GM12874 (cell line): ENCODE measurements at regions not wholly inside any gene's neighbourhood (a gene's known extent, or its start where the extent isn't known, plus 50 kb on each side); places are given as distances from the start of the nearest gene placed in this dataset.

Experiments
- TF ChIP-seq, protein P1 (sequence below): IDR thresholded peaks from 2 replicates; pipeline ENCODE4 v1.5.1; 2011; ENCODE audit warnings: low read depth, mild to moderate bottlenecking, control low read depth, low read length, moderate library complexity; ENCODE audit not compliant: insufficient read depth

DNA sequence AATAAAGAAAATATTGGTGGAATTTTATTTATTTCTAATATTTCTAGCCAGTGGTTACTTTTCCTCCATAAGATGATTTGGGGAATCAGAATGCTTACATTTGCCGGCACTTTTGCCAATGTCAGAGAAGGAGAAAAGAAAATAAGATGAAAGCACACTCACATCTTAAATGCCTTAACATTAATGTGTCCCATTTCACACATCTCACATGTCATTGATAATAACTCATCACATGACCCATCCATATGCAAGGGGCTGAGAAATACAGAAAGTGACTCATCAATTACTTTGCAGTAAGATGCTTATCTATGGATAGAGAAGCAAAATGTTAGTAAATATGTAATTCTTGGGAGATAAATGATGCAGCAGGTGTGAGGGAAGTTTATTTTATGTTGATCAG is 1531.0 kb downstream of the PCDH7 start:
- TF ChIP-seq, protein P1, sequence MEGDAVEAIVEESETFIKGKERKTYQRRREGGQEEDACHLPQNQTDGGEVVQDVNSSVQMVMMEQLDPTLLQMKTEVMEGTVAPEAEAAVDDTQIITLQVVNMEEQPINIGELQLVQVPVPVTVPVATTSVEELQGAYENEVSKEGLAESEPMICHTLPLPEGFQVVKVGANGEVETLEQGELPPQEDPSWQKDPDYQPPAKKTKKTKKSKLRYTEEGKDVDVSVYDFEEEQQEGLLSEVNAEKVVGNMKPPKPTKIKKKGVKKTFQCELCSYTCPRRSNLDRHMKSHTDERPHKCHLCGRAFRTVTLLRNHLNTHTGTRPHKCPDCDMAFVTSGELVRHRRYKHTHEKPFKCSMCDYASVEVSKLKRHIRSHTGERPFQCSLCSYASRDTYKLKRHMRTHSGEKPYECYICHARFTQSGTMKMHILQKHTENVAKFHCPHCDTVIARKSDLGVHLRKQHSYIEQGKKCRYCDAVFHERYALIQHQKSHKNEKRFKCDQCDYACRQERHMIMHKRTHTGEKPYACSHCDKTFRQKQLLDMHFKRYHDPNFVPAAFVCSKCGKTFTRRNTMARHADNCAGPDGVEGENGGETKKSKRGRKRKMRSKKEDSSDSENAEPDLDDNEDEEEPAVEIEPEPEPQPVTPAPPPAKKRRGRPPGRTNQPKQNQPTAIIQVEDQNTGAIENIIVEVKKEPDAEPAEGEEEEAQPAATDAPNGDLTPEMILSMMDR: no peak

DNA sequence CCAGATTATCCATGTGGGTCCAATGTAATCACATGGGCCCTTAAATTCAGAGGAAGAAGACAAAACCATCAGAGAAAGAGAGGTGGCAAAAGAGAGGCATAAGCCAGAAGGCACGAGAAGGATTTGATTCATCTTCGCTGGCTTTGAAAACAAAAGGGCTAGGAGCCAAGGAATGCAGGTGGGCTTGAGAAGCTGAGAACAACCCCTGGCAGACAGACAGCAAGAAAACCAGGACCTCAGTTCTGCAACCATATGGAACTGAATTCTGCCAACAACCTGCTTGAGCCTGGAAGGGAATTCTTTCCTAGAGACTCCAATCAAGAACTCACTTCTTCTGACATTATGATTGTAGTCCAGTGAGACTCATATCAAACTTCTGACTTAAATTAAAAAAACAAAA is 1531.8 kb downstream of the PCDH7 start:
- TF ChIP-seq, protein P1: no peak

DNA sequence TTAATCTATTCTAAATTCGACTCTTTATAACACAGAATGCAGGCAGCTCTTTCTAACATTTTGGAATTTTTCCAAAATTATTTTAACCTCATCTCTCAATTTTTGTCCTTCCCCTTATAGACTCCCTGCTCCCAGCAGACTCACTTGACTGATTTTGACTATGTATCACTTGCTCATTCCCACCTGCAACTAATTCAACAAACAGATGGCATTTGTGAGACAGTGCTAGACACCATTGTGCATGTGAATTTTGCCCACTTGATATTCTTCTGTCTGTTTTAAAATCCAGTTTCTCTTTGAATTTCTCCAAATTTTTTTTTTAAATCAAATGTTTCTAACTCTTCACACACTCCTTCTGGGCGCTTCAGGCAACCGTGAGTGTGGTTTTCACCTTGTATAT is 1534.0 kb downstream of the PCDH7 start:
- TF ChIP-seq, protein P1: no peak

DNA sequence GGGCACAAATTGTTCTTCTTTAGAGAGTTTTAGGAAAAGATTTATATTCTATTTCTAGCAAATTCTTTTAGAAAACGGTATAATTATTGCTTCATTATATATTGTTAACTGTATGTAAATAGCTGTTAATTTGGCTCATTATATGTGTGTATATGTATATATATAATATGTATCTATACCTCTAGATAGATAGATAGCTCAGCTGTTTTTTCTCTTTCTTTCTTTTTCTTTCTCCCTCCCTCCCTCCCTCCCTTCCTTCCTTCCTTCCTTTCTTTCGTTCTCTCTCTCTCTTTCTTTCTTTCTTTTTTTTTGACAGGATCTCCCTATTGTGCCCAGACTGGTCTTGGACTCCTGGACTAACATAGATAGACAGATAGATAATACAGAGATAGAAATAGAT is 1538.8 kb downstream of the PCDH7 start:
- TF ChIP-seq, protein P1: no peak

DNA sequence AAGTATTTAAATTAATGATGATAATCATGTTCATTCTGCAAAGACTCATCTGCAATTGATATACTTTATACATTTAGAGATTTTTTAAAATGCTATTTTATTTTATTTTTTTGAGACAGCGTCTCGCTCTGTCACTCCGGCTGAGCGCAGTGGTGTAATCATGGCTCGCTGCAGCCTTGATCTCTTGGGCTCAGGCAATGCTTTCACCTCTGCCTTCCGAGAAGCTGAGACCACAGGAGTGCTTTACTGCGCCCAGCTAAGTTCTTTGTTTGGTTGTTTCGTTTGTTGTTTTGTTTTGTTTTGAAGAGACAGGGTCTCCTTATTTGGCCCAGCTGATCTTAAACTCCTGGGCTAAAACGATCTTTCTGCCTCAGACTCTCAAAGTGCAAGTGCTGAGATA is 1541.0 kb downstream of the PCDH7 start:
- TF ChIP-seq, protein P1: no peak

DNA sequence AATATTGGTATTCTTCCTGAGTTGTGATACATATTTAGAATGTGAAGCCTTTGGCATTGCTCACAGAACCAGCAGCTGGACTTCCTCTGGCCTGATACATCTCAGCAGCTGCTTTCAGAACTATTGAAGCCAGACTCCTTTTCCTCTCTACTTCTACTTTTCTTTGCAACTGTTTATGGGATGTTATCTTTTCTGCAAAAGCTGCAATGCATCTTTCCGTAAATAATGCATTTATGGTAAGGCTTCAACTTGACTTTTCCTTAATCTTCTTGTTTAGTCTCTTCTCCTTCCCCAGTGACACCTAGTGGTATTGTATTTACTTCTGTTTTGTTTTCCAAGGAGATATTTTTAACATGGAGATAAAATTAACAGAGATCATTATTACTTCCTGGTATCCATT is 1548.7 kb downstream of the PCDH7 start:
- TF ChIP-seq, protein P1: no peak

DNA sequence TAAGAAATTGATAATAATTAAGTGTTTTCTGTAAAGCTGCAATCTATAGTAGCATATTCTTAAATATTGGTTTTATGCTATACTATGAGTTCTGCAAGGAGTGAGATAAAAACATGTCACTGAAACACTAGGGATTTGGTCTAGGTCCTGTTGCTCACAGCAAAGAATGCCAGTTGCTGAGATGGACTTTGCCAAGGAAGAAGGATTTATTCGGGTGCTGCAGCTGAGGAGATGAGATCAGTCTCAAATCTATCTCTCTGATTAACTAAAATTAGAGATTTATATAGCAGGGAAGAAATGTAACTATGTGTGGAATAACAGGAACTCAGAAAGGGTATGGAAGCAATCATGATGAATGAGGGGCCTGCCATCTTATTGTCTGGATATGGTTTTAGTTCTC is 1569.9 kb downstream of the PCDH7 start:
- TF ChIP-seq, protein P1: no peak

DNA sequence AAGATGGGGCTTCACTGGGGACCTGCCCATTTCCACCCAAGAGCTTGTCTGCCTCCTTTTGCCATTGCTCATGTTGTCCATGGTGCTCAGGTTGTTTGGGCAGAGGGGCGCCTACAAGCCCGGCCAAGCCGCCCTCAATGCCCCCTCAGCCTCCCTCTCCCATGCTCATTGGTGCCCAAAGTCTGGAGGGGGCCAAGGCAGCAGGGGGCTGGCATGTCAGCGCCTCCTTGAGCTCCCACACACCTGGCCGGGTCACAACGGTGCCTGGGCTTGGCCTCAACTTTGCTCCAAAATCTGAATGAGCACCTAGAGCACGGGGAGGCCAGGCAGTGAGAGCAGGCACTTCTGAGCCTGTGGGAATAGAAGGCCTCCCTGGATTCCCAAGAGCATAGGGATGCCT is 1598.8 kb downstream of the PCDH7 start:
- TF ChIP-seq, protein P1: no peak
